K562 (cell line): ENCODE measurements at regions not wholly inside any gene's neighbourhood (a gene's known extent, or its start where the extent isn't known, plus 50 kb on each side); places are given as distances from the start of the nearest gene placed in this dataset.

Experiments
- ATAC-seq: fragments of 200-7000 bp; cut with Tn5 transposase; 3 replicates; pipeline ENCODE4 v1.9.1; 2020; ENCODE audit warnings: moderate library complexity
- BruUV-seq: library from RNA; stranded (reverse); fragments of 400-500 nt; replicated peaks from 2 replicates; lab custom pipeline; 2021; lab: Mats Ljungman, UMichigan
- CTCF ChIA-PET: fragments of 300-600 bp; formaldehyde crosslinking; extraction: SDS; loops from one replicate; lab custom pipeline; 2021; ENCODE audit warnings: low intra/inter-chr PET ratio; lab: Yijun Ruan, JAX
- POLR2A ChIA-PET: fragments of 300-600, 350-650 bp; sonication (Branson Sonifier 250); formaldehyde crosslinking; extraction: SDS; loops from one replicate; lab custom pipeline; 2021; ENCODE audit warnings: antibody characterized with exemption, inconsistent platforms; lab: Yijun Ruan, JAX
- DNase-seq, 4 experiments: peaks; one replicate each; pipeline versions ENCODE4 v3.0.0 to v3.0.0-alpha.2; 2011 to 2018; ENCODE audit warnings: low spot score in 3 of 4, mixed read lengths in 3 of 4; ENCODE audit errors: extremely low read depth in 1 of 4
- FAIRE-seq: peaks from 2 replicates; lab custom pipeline; 2011; peaks lifted over from hg19 to GRCh38; lab: Jason Lieb, UNC
- H2AFZ ChIP-seq: 2 replicates; pipeline ENCODE4 v1.6.0; 2011; ENCODE audit warnings: low read depth, low read length, control low read depth, inconsistent platforms
- H3K27ac ChIP-seq: fragments of 200-600 bp; 3 replicates; pipeline ENCODE4 v1.8.0; 2011; ENCODE audit warnings: low read depth, mild to moderate bottlenecking, control low read depth, inconsistent platforms, low read length, moderate library complexity, mixed read lengths; ENCODE audit errors: extremely low read depth
- H3K27me3 ChIP-seq, 2 experiments: fragments of 300-600 bp in 1 of 2; 2 replicates in 1 of 2; 3 replicates in 1 of 2; pipeline versions ENCODE4 v1.6.0 to v1.8.0; 2011; ENCODE audit warnings: inconsistent platforms in 2 of 2, low read length in 2 of 2, mild to moderate bottlenecking in 1 of 2, mixed read lengths in 1 of 2, moderate library complexity in 1 of 2; ENCODE audit not compliant: control insufficient read depth in 2 of 2, insufficient read depth in 2 of 2
- H3K36me3 ChIP-seq: fragments of 300-600 bp; 3 replicates; pipeline ENCODE4 v1.8.0; 2011; ENCODE audit warnings: mild to moderate bottlenecking, low read length, inconsistent platforms; ENCODE audit not compliant: control insufficient read depth, insufficient read depth
- H3K4me1 ChIP-seq, 2 experiments: fragments of 200-600 bp in 1 of 2; replicated peaks in 1 of 2; 2 replicates in 1 of 2; 3 replicates in 1 of 2; pipeline versions ENCODE4 v1.5.1 to v1.8.0; 2011; ENCODE audit warnings: inconsistent platforms in 2 of 2, low read length in 2 of 2, mild to moderate bottlenecking in 1 of 2, mixed read lengths in 1 of 2, moderate library complexity in 1 of 2; ENCODE audit not compliant: control insufficient read depth in 2 of 2, insufficient read depth in 2 of 2
- H3K4me2 ChIP-seq: 2 replicates; pipeline ENCODE4 v1.6.1; 2011; ENCODE audit warnings: low read length, control low read depth, inconsistent platforms, mixed read lengths; ENCODE audit not compliant: insufficient read depth
- H3K4me3 ChIP-seq: fragments of 200-600 bp; sonication (generic), shearing (Covaris generic); 2 replicates; pipeline ENCODE4 v1.5.1; 2016; ENCODE audit warnings: control low read depth, inconsistent platforms
- H3K79me2 ChIP-seq: fragments of 200-600 bp; 3 replicates; pipeline ENCODE4 v1.8.0; 2011; ENCODE audit warnings: low read length, inconsistent platforms; ENCODE audit not compliant: control insufficient read depth, insufficient read depth
- H3K9ac ChIP-seq, 2 experiments: 2 replicates each; pipeline versions ENCODE4 v1.6.0 to v1.6.1; 2011; ENCODE audit warnings: low read depth in 2 of 2, low read length in 2 of 2, control low read depth in 1 of 2, inconsistent platforms in 1 of 2, mild to moderate bottlenecking in 1 of 2, mixed read lengths in 1 of 2; ENCODE audit not compliant: insufficient read depth in 1 of 2
- H3K9me1 ChIP-seq: one replicate; pipeline ENCODE4 v1.6.0; 2011; ENCODE audit warnings: inconsistent platforms, mild to moderate bottlenecking, low read length, moderate library complexity; ENCODE audit not compliant: control insufficient read depth, insufficient read depth
- H3K9me3 ChIP-seq: replicated peaks from 2 replicates; pipeline ENCODE4 v1.5.1; 2011; ENCODE audit warnings: low read depth, low read length, inconsistent platforms; ENCODE audit not compliant: control insufficient read depth, insufficient read depth
- H4K20me1 ChIP-seq: replicated peaks from 2 replicates; pipeline ENCODE4 v1.6.1; 2011; ENCODE audit warnings: low read length, inconsistent platforms, mixed read lengths; ENCODE audit not compliant: control insufficient read depth, insufficient read depth
- BRF1 ChIP-seq: IDR thresholded peaks from 3 replicates; pipeline ENCODE4 v1.6.1; 2011; ENCODE audit warnings: borderline replicate concordance, mild to moderate bottlenecking; ENCODE audit not compliant: insufficient read length; ENCODE audit errors: extremely low read depth
- CBFB ChIP-seq: sonication (generic); formaldehyde crosslinking; IDR thresholded peaks from 2 replicates; pipeline ENCODE4 v1.4.0; 2020; ENCODE audit warnings: mild to moderate bottlenecking, missing genetic modification reagents
- ELK3 ChIP-seq: fragments of 450-650 bp; formaldehyde crosslinking; IDR thresholded peaks from 2 replicates; pipeline ENCODE4 v1.4.0; 2020; ENCODE audit warnings: mild to moderate bottlenecking
- ETV1 ChIP-seq: fragments of 450-650 bp; conservative IDR thresholded peaks from 2 replicates; pipeline ENCODE4 v1.6.1; 2016; ENCODE audit warnings: missing genetic modification characterization, control low read depth, low read depth, missing compliant biosample characterization
- FOSL1 ChIP-seq: fragments of 200-800 bp; sonication (Bioruptor generic); conservative IDR thresholded peaks from 2 replicates; pipeline ENCODE4 v1.6.1; 2016; ENCODE audit warnings: missing genetic modification characterization, missing compliant biosample characterization
- GATA2 ChIP-seq: sonication (generic); formaldehyde crosslinking; IDR thresholded peaks from 2 replicates; pipeline ENCODE4 v1.4.0; 2020; ENCODE audit warnings: mild to moderate bottlenecking, missing genetic modification reagents
- HNRNPUL1 ChIP-seq: fragments of 200-400 bp; formaldehyde crosslinking; IDR thresholded peaks from 2 replicates; pipeline ENCODE4 v1.6.1; 2017; ENCODE audit warnings: low read length
- JUND ChIP-seq, 2 experiments: IDR thresholded peaks; 2 replicates in 1 of 2; 3 replicates in 1 of 2; pipeline ENCODE4 v1.6.1; 2011; ENCODE audit warnings: borderline replicate concordance in 2 of 2, low read depth in 2 of 2, low read length in 2 of 2, improper control_type of control experiment in 1 of 2, missing biosample characterization in 1 of 2, missing genetic modification characterization in 1 of 2, missing genetic modification reagents in 1 of 2
- MAFG ChIP-seq: fragments of 450-650 bp; conservative IDR thresholded peaks from 2 replicates; pipeline ENCODE4 v1.6.1; 2016; ENCODE audit warnings: missing genetic modification characterization, missing compliant biosample characterization
- RCOR1 ChIP-seq, 2 experiments: IDR thresholded peaks; 2 replicates each; pipeline ENCODE4 v1.6.1; 2012; ENCODE audit warnings: low read depth in 2 of 2, low read length in 2 of 2, borderline replicate concordance in 1 of 2, improper control_type of control experiment in 1 of 2
- TRIM25 ChIP-seq: fragments of 450-650 bp; IDR thresholded peaks from 2 replicates; pipeline ENCODE4 v1.7.0; 2016; ENCODE audit warnings: borderline replicate concordance
- ZBTB8A ChIP-seq: fragments of 450-650 bp; IDR thresholded peaks from 2 replicates; pipeline ENCODE4 v1.6.1; 2018; ENCODE audit warnings: mild to moderate bottlenecking, moderate library complexity; ENCODE audit not compliant: partially characterized antibody
- ZNF133 ChIP-seq: fragments of 250-450 bp; sonication (Bioruptor Pico); IDR thresholded peaks from 2 replicates; pipeline ENCODE4 v1.4.0; 2020; ENCODE audit warnings: mild to moderate bottlenecking
- ZNF165 ChIP-seq: fragments of 250-450 bp; sonication (Bioruptor Pico); IDR thresholded peaks from 2 replicates; pipeline ENCODE4 v1.4.0; 2020; ENCODE audit warnings: borderline replicate concordance
- ZNF263 ChIP-seq: sonication (generic); formaldehyde crosslinking; IDR thresholded peaks from 2 replicates; pipeline ENCODE4 v1.8.0; 2022; ENCODE audit warnings: mild to moderate bottlenecking, missing genetic modification reagents, borderline replicate concordance
- ZNF586 ChIP-seq: fragments of 450-650 bp; formaldehyde crosslinking; conservative IDR thresholded peaks from 2 replicates; pipeline ENCODE4 v1.4.0; 2020; ENCODE audit warnings: mild to moderate bottlenecking, moderate library complexity
- ZNF639 ChIP-seq, 2 experiments: fragments of 200-800 bp in 1 of 2; sonication (Bioruptor generic) in 1 of 2; sonication (generic) in 1 of 2; formaldehyde crosslinking in 1 of 2; IDR thresholded peaks in 1 of 2; conservative IDR thresholded peaks in 1 of 2; 2 replicates each; pipeline versions ENCODE4 v1.5.0 to v1.6.1; 2016 to 2020; ENCODE audit warnings: missing compliant biosample characterization in 1 of 2, missing genetic modification characterization in 1 of 2, missing genetic modification reagents in 1 of 2
- in situ Hi-C: fragments of 300-500 bp; cut with MboI; formaldehyde crosslinking; loops from 4 replicates; pipeline ENCODE4 v1.15.0; 2018; ENCODE audit warnings: inconsistent platforms, mixed read lengths
- intact Hi-C: fragments of 100-400 bp; cut with micrococcal nuclease; formaldehyde crosslinking; loops from 2 replicates; pipeline ENCODE4 v1.14.2; 2022

- Histone ChIP-seq H4K20me1 (no peaks in the 10 kb centered on the region), H3K36me3 (no peaks in the 10 kb centered on the region), H3K9me3 (no peaks in the 10 kb centered on the region; the same call in 1 of the 2 replicates), H3K27ac (no peak overlapping the region), H3K4me2 (no peak overlapping the region), H3K27me3 (no peaks in the 10 kb centered on the region), H2AFZ (no peak overlapping the region), H3K9ac (no peak overlapping the region), H3K4me1 (no peaks in the 10 kb centered on the region), H3K4me3 (no peak overlapping the region), H3K79me2 (no peaks in the 10 kb centered on the region), H3K9me1 (no peaks in the 10 kb centered on the region)
- in situ Hi-C loops: no loop called here
- POLR2A ChIA-PET: no interaction called here
- BruUV-seq: no TSS peak
- no peak for TF ChIP-seq ZNF586
- TF ChIP-seq ZNF263 (CRISPR knock-in tag): no peak
- TF ChIP-seq ELK3 (CRISPR knock-in tag): no peak
- TF ChIP-seq MAFG (tag): no peak
- TF ChIP-seq TRIM25: no peak
- no peak for TF ChIP-seq FOSL1 (tag)
- TF ChIP-seq CBFB (CRISPR knock-in tag): no peak
- TF ChIP-seq JUND (IDR thresholded peaks at IDR 0.05; ENCODE audit: borderline replicate concordance, low read depth, low read length): no peak
- no peak for TF ChIP-seq JUND (tag; IDR thresholded peaks at IDR 0.05; ENCODE audit: borderline replicate concordance, low read depth, low read length)
- no peak for TF ChIP-seq ETV1 (tag)
- TF ChIP-seq ZNF133 (CRISPR knock-in tag): no peak
- no peak for TF ChIP-seq BRF1
- TF ChIP-seq ZNF639 (CRISPR knock-in tag; conservative IDR thresholded peaks at IDR 0.05 in 1 of 2, IDR thresholded peaks at IDR 0.05 in 1 of 2): no peak
- TF ChIP-seq GATA2: no peak
- no peak for TF ChIP-seq ZNF165 (CRISPR knock-in tag)
- no peak for TF ChIP-seq HNRNPUL1
- TF ChIP-seq RCOR1 (IDR thresholded peaks at IDR 0.05; ENCODE audit: borderline replicate concordance in 1 of 2, low read depth in 2 of 2, low read length in 2 of 2): no peak
- TF ChIP-seq ZBTB8A: no peak
- intact Hi-C loops: no loop called here
- FAIRE-seq (no peak), ATAC-seq (no peak), DNase-seq (no peak)
- CTCF ChIA-PET: no interaction called here
Measured at GRCh38 chr13:53520132-53520531, 491.5 kb downstream of the OLFM4 start.
